ENCODE measurements at regions not wholly inside any gene's neighbourhood (a gene's known extent, or its start where the extent isn't known, plus 50 kb on each side); places are given as distances from the start of the nearest gene placed in this dataset.

- TF ChIP-seq, protein P1, sequence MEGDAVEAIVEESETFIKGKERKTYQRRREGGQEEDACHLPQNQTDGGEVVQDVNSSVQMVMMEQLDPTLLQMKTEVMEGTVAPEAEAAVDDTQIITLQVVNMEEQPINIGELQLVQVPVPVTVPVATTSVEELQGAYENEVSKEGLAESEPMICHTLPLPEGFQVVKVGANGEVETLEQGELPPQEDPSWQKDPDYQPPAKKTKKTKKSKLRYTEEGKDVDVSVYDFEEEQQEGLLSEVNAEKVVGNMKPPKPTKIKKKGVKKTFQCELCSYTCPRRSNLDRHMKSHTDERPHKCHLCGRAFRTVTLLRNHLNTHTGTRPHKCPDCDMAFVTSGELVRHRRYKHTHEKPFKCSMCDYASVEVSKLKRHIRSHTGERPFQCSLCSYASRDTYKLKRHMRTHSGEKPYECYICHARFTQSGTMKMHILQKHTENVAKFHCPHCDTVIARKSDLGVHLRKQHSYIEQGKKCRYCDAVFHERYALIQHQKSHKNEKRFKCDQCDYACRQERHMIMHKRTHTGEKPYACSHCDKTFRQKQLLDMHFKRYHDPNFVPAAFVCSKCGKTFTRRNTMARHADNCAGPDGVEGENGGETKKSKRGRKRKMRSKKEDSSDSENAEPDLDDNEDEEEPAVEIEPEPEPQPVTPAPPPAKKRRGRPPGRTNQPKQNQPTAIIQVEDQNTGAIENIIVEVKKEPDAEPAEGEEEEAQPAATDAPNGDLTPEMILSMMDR (IDR thresholded peaks at IDR 0.05), result no peak
- TF ChIP-seq POLR2A (IDR thresholded peaks at IDR 0.05) (no peak), POLR2AphosphoS5 (IDR thresholded peaks at IDR 0.05) (no peak)
- 53% methylated on average over 4 of the region's 4 CpGs for WGBS
- no peaks in the 10 kb centered on the region for H3K27me3 ChIP-seq (replicated peaks; ENCODE audit: insufficient read depth)
- H3K4me3 ChIP-seq, result no peak overlapping the region
- no peak for DNase-seq (ENCODE audit: low spot score)
- intact Hi-C loops (cut with DNase I), result no loop called here
- H3K4me1 ChIP-seq (replicated peaks), result no peaks in the 10 kb centered on the region
- no peaks in the 10 kb centered on the region for H3K9me3 ChIP-seq
- no peaks in the 10 kb centered on the region for H3K36me3 ChIP-seq
- no peak overlapping the region for H3K27ac ChIP-seq
These were observed 148.7 kb upstream of the SDK2 start for GRCh38 chr17:73792994-73793393.

DNA sequence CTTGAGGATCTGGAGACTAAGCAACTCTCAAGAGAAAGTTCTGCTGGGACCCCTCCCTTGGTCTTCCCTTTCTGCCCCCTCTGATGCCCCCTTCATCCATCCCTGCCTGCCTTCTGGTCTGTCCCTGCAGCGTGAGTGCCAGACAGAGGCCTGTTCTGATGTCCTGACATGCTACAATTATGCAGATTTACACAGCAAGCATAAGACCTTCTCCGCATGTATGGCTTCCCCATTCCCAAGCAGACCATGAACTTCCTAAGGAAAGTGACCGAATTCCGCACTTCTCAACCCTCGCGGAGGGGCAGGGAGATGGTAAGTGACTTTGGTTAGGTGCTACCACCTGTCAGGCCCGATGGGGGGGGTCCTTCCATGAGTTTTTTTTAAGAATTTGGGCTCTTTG, 150.1 kb upstream of the SDK2 start:
- no peaks in the 10 kb centered on the region for H3K9me3 ChIP-seq
- TF ChIP-seq, protein P1 (IDR thresholded peaks at IDR 0.05), result no peak
- TF ChIP-seq POLR2A (IDR thresholded peaks at IDR 0.05) (no peak), POLR2AphosphoS5 (IDR thresholded peaks at IDR 0.05) (no peak)
- H3K27me3 ChIP-seq (replicated peaks; ENCODE audit: insufficient read depth), result no peaks in the 10 kb centered on the region
- H3K27ac ChIP-seq, result no peak overlapping the region
- no peaks in the 10 kb centered on the region for H3K36me3 ChIP-seq
- no peak for DNase-seq (ENCODE audit: low spot score)
- H3K4me3 ChIP-seq, result no peak overlapping the region
- no peaks in the 10 kb centered on the region for H3K4me1 ChIP-seq (replicated peaks)
- 86% methylated on average over 7 of the region's 7 CpGs for WGBS
- intact Hi-C loops (cut with DNase I), result no loop called here

GRCh38 chr17:73795730-73796129, 151.5 kb upstream of the SDK2 start:
- WGBS, result 52% methylated on average over 2 of the region's 2 CpGs
- H3K27me3 ChIP-seq (replicated peaks; ENCODE audit: insufficient read depth), result no peaks in the 10 kb centered on the region
- no peaks in the 10 kb centered on the region for H3K4me1 ChIP-seq (replicated peaks)
- no peak for DNase-seq (ENCODE audit: low spot score)
- no peak overlapping the region for H3K4me3 ChIP-seq
- TF ChIP-seq POLR2A (IDR thresholded peaks at IDR 0.05), result no peak
- TF ChIP-seq, protein P1 (IDR thresholded peaks at IDR 0.05), result no peak
- no peak for TF ChIP-seq POLR2AphosphoS5 (IDR thresholded peaks at IDR 0.05)
- H3K36me3 ChIP-seq, result no peaks in the 10 kb centered on the region
- no peak overlapping the region for H3K27ac ChIP-seq
- H3K9me3 ChIP-seq, result no peaks in the 10 kb centered on the region
- intact Hi-C loops (cut with DNase I), result no loop called here

- Histone ChIP-seq H3K36me3 (no peaks in the 10 kb centered on the region), H3K4me1 (replicated peaks) (no peaks in the 10 kb centered on the region), H3K27me3 (replicated peaks; ENCODE audit: insufficient read depth) (peaks cover 7% of the 10 kb centered on the region), H3K27ac (no peak overlapping the region), H3K4me3 (no peak overlapping the region), H3K9me3 (no peaks in the 10 kb centered on the region)
- intact Hi-C loops (cut with DNase I), result no loop called here
- TF ChIP-seq POLR2A (IDR thresholded peaks at IDR 0.05) (no peak), POLR2AphosphoS5 (IDR thresholded peaks at IDR 0.05) (no peak)
- TF ChIP-seq, protein P1 (IDR thresholded peaks at IDR 0.05), result no peak
- DNase-seq (ENCODE audit: low spot score), result no peak
- WGBS, result 68% methylated on average over 4 of the region's 4 CpGs
These were observed 153.4 kb upstream of the SDK2 start for GRCh38 chr17:73797594-73798110.

- Histone ChIP-seq H3K27ac (no peak overlapping the region), H3K36me3 (no peaks in the 10 kb centered on the region), H3K4me1 (replicated peaks) (no peaks in the 10 kb centered on the region), H3K27me3 (replicated peaks; ENCODE audit: insufficient read depth) (peaks cover 7% of the 10 kb centered on the region), H3K4me3 (no peak overlapping the region), H3K9me3 (no peaks in the 10 kb centered on the region)
- TF ChIP-seq POLR2A (IDR thresholded peaks at IDR 0.05) (no peak), POLR2AphosphoS5 (IDR thresholded peaks at IDR 0.05) (no peak)
- TF ChIP-seq, protein P1 (IDR thresholded peaks at IDR 0.05), result no peak
- intact Hi-C loops (cut with DNase I), result no loop called here
- no peak for DNase-seq (ENCODE audit: low spot score)
- 61% methylated on average over 7 of the region's 7 CpGs for WGBS
These were observed 154.0 kb upstream of the SDK2 start for GRCh38 chr17:73798111-73798748.

Measured in prostate gland (tissue), 2 donors.